Smooth muscle cell of the brain vasculature (primary cell): ENCODE measurements at regions not wholly inside any gene's neighbourhood (a gene's known extent, or its start where the extent isn't known, plus 50 kb on each side); places are given as distances from the start of the nearest gene placed in this dataset.

ENCODE experiments used
- DNase-seq: peaks from one replicate; pipeline ENCODE4 v3.0.0-alpha.2; 2012; ENCODE audit warnings: low read depth, low spot score

DNA sequence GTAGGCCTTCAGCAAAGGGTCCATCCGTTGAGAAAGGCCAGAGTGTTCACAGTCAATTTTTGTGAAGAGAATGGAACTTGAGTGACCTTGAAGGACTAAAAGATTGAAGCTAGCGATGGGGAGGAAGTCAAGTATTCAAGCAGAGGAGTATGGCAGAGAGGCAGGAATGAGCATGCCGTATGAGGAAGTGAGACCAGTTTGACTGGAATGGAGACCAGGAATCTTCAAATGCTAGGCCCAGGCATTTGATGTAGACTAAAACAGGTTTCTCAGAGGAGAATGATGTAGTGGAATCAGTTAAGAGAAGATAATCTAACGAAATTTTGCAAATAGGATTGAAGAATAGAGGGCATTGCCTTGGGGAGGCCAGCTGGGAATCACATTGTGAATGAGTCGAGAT is 90.4 kb upstream of the SEMA6A start:
- no peak for DNase-seq

DNA sequence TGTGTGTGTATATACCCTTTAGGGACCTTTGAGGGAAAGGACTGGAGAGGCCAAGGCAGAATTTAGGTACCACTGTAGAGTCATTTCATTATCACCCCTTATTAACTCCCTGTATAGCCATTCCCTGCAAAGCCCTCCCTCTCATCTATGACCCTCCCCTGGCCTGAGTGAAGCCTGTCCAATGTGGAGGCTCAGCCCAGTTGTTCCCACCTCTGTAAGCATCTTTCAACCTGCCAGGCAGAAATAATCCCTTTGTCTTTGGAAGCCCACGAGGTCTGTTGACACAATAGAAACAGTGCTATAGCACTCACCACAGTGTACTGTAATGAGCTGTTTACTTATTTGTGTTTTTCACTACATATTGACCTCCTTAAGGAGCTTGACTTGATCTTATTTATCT is 88.5 kb upstream of the SEMA6A start:
- no peak for DNase-seq

DNA sequence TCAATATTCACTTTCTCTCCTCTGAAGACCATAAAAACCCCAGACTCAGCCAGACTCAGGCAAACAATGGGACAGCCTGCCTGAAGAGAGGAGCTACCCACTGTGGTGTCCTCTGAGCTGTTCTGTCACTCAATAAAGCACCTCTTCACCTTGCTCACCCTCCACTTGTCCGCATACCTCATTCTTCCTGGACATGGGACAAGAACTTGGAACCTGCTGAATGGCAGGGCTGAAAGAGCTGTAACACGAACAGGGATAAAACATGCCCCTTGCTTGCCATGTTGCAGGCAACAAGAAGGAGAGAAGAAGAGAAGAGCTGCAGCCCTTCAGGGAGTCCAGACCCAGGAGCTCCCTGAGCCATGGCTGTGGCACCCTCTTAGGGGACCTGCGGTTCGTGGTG is 86.8 kb upstream of the SEMA6A start:
- no peak for DNase-seq

DNA sequence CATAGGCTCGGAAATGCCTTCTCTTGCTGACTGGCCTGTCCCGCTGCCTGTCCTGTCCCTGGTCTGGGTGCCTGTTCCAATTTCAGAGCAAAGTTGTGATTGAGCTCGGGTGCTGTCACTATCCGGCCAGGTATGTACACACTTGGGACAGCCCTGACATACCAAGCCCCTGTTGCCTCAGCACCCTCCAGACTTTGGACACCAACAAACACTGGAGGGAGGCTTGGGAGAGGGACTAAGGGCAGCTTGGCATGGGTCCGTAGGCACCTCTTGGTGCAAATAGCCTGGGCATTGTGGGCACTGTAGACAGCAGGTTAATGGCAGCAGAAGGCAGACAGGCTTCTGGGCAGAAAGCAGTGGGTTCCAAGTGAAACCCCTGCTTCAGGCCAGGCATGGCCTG is 86.3 kb upstream of the SEMA6A start:
- DNase-seq = no peak

DNA sequence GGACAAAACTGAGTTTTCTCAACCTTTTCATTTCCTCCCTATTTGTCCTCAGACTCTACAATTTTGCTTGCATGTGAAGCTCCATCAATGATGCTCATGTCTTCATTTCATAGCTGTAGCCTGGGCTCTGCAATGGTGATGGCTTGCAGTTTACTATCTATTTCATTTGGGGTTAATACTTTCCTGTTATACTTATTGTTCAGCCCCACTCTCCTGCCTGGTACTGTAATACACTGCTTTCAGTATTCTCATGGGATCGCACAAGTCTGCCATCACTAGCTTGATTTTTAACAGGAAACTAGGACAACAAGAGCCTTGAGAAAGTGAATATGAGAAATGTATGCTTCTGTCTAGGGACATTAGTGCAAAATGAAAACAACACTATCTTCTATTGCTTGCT is 84.2 kb upstream of the SEMA6A start:
- no peak for DNase-seq

DNA sequence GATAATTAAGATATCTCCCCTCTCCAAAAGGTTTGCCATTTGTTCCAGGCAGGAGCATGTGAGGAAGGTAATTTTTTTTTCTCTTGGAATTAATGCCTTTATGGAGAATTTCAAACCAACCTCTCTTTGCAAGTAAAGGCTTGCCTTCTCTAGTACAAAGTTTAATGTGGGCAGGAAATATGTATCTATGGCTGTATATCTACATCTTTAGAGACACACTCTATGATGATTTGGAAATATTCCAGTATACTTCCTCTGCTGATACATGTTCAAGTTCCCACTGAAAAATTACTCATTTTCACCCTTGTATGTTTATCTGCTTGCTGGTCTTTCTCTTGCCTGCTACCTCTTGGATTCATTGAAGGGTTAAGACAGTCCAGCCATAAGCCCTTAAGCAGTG is 83.5 kb upstream of the SEMA6A start:
- no peak for DNase-seq

DNA sequence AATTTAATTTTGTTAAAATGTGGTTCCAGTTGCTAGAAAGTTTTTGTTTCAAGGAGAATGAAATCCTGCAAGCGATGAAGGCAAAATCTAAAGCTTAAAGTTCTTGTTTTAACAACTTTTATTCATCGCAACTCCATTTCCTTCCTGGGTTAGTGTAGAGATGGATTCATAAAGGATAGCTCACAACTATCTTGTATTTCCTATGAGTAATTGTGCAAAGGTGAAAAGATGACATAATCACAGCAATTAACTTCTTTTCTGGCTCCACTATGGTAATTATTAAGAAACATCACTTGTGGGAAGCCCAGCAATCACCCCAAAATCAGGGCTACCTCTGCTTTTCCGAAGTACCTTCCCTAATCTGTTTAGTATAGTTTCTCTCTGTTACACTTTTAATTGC is 80.8 kb upstream of the SEMA6A start:
- no peak for DNase-seq

DNA sequence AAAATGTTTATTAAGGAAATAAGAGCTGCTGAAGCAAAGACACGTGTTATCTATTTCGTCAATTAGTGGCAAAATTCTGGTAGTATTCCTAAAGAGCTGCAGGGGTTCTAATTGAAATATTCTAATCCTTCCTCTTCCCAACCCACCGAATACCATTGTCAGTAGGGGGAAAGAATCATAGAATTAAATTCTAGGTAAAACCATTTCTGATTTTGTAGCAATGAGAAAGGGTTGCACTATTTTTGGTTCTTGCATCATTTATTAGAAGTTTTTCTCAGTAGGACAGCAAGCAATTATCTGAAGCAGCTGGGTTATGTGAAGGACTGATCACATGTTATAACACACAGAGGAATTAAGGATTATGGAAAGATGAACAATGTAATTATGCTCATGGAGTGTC is 80.3 kb upstream of the SEMA6A start:
- no peak for DNase-seq

DNA sequence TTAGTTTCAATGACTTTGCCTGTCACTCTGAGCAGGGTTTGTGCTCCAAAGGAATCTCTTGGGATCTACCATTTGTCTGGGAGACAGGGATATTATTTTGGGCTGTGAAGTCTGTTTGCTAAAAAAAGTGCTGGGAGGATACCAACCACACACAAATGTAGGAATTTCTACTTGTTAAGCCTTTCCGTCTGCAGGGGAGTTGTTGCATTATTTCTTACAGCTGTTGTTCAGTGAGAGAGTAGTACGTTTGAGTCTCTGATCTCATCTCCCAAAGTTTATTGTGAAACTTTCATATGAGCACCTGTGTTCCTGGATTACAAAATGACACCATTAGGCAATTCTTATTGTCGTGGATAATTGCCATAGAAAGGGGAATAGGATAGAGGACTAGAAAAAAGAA is 78.3 kb upstream of the SEMA6A start:
- no peak for DNase-seq

DNA sequence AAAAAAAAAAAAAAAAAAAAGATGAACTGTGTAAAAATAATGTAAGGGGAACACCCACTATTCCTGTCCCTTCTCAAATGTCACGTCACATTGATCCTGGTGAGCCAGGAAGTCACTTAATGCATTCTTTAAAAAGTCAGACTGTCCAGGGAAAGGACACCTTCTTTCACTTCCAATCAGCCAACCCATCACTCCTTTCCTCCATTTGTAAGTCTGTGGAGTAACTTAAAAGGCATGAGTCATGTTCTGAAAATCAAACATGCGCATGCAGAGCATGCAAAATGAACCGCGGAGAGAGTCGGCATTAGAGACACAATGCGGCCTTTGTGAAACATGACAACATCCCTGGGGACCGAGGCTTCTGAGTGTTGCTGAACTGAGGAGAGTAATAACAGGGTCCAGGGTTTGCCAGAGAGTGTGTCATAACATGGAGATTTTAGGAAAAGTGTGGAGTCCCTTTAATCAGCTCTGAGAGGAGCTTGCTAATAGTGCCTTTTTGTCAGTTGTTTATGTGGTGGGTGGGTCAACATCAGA is 77.6 kb upstream of the SEMA6A start:
- no peak for DNase-seq

DNA sequence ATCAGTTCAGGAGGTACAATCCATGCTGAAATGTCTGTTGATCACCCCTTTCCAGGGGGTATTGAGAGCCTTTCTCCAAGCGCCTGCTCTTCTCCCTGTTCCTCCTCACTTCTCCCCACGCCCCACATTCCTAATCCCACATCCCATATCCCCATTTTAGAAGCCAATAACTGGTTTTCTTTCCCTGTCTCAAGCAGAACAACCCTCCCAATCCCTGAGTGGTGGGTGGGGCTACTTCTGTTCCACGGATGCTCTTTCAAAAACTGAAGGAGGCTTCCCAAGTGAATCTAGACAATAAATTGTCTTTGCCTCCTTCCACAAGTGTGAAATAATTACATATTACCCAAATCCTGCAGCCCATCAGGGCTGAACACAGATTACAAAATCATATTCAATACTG is 77.0 kb upstream of the SEMA6A start:
- DNase-seq = no peak

DNA sequence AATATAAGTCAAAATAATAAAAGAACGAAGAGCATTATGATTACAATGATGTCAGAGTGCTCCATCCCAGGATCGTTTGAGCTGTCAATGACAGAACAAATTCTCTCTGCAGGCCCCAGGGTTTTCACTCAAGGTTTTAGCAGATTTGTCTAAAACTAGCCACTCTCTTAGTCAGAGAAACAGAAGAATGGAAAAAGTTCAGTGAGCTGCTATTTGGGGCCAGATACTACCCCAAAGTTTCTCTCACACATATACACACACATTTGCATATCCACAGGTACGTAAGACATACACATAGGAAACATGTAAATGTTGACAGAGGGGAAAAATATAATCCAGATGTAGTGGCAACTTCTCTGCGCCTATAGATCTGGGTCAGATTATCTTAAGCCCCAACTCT is 76.3 kb upstream of the SEMA6A start:
- no peak for DNase-seq

DNA sequence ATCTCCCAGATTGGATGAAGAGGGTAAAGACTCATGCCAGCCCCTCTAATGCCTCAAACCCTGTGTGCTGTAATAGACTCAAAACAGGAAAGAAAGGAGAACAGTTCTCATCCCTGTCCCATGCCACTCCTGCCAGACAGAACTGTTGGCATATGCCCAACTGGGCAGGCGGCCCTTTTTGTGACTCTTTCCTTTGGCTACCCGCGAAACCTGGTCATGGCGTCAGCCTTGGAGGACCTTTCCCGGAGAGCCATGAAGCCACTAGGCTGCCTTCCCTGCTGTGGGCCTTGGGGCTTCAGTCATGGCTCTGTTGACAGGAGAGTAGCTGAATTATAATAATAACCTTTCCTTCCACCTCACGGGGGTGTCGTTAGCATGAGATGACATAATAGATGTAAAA is 75.9 kb upstream of the SEMA6A start:
- no peak for DNase-seq

DNA sequence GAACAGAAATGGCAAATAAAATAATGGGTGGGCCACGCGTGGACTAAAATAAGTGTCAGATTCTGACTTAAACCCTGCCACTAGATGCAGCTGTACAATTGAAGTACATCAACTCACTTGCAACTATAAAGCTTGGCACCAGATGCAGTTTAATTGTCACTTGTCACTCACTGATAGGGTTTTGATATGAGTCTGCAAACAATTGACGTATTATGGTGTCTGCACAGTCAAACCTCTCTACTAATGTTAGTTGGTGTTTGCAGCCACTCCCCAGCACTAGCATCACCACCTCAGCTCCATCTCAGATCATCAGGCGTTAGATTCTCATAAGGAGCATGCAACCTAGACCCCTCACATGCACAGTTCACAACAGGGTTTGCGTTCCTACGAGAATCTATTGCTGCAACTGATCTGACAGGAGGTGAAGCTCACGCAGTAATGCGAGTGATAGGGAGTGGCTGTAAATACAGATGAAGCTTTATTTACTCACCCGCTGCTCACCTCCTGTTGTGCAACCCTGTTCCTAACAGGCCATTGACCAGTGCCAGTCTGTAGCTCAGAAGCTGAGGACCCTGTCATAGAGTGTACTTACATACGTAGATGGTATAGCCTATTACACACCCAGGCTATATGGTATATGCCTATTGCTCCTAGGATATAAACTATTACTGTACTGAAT is 72.1 kb upstream of the SEMA6A start:
- no peak for DNase-seq

DNA sequence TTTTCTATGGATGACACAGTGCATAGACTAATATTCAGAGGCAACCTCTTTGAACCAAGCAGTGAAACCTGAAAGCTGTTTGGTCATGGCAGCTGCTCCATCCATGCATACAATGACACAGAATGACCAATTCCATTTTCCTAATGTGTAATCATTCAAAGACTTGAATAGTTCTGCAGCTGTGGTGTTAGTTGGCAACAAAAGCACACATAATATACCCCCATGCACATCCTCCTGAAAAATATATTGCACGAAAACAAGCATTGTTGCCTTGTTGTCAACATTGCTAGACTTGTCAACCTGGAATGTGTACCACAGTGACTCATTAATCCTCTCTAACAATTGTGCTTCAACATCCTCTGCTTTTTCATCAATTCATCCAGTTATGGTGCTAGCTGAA is 71.0 kb upstream of the SEMA6A start:
- no peak for DNase-seq

DNA sequence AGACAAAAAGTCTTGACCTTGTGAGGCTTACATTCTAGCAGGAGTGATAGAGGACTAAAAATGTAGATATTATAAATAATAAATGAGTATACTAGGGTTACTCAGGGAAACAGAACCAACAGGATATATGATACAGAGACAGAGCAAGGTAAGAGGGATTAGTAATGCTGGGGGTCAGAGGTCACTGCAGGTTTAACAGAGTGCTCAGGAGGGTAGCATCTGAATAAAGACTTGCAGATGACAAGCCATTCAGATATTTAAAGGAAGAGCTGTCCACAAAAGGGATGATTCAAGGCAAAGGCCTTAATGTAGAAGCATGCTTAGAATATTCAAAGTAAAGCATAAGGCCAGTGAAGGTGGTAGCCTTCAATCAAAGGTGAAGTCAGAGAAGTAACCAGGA is 65.6 kb upstream of the SEMA6A start:
- no peak for DNase-seq

DNA sequence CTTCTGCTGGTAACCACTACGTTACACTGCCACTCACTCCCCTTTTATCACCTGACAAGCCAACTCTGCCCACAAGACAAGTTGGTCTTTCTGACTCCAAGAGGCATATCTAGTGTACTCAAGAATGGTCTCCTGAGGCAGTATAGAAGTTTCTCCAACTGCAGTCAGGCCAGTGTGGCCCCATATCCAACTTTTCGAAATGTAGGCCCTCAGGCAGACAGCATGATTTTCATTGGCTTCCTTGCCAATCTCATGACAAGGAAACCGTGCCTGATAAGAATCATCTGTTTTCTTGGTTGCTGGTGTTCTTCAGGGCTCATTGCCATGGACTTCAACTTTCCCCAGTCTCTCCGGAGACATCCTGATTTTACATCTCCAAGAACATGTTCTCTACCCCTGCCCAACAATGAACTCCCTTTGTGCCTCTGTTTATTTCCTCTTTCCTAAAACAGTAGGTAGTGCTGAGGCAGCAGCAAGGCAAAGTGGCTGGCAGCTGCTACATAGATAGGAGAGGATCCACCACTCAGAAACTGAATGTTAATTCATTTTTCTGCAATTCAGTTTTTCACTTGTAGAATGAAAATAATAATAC is 62.6 kb upstream of the SEMA6A start:
- DNase-seq = no peak

DNA sequence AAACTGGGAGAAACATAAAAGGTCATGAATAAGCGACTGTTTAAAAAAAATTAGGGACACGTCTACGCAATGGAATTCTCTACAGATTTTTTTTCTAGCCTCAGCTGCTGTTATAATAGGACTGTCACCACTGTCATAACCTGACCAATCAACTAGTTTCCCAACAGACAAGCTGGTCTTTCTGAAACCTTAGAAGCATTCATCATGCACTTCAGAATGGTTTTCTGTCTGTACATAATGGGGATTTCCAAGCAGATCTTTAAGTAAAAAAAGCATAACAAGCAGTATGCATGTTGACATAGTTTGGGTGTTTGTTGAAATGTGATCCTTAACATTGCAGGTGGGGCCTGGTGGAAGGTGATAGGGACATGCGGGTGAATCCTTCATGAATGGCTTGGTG is 58.3 kb upstream of the SEMA6A start:
- DNase-seq = no peak

DNA sequence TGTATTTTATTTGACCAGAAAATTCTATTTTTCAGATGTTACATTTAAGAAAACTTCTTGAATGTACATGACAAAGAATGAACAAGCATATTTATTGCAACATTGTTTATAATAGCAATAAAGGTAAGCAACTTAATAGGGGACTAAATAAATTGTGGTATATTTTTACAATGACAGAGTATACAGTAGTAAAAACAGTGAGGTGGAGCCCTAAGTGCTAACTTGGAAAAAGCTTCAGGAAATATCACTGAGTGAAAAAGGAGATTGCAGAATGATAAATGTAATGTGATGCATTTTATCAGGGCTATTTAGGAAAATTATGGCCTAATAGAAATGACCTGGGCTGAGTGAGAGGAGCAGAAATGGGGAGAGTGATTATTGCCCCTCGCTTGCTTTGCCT is 56.5 kb upstream of the SEMA6A start:
- DNase-seq = no peak

DNA sequence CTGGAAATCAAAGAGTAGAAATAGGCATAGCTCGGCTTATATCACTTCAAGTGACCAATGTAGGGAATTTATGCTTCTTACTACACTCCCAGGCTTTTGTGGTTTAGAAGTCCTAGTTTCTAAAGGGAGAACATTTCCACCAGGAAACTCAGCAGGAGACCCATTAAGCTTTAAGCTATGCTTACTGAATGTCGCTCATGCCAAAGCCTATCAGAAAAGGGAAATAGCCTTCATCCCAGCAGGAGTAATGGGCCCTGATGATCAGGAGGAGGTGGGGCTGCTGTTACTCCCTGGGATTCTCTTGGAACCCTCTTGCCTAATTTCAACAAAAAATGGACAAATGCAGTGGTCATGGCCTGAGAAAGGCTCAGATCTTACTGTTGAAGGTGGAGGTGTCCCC is 54.5 kb upstream of the SEMA6A start:
- no peak for DNase-seq

DNA sequence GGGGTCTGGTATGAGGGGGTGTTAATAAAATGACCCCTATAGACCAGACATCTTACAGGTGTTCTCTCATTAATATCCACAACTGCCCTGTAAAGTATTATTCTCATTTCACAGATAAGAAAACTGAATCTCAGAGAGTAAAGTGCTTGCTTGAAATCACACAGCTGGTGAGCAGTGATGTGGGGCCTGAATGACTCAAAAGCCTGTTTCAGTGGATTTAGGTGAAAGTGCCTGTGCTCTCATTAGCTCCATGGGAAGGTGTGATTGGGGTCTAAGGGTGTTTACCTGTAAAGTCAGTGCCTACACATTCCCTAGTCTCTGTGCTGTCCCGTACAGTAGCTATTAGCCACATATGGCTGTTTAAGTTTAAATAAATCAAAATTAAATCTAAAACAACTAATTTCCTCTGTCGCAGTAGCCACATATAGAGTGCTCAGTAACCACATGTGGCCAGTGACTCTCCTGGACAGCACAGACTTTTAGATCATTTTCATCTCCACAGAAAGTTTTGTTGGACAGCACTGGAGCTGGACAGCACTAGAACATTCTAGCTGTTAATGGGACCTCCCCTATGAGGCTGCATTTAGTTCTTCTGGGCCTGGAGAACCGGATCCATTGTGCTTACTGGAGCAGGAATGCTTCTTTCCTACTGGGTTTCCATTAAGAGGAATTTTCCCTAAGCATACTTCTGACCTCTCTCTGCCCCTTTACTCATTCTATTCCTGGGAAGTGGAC is 52.5 kb upstream of the SEMA6A start:
- DNase-seq = no peak

DNA sequence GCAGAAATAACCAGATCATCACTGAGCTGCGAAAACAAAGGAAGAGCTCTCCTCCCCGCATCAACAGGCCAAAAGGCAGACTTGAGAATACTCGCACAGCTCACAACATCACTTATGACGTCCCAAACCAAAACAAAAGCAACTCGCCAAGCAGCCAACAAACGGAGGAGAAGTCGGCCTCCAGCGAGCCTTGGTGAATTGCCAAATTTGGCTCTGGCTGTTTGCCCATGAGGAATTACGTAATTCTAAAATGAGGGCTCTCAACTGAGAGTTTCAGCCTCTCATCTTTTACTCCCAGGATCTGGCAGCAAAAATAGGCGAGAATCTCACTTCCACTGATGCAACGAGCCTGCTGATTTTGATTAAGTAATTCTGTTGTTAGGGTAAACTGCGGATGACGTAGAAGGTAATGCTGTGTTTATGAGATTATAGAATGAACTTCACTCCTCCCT is 51.7 kb upstream of the SEMA6A start:
- DNase-seq = peak; percentile 73
